GM20000 (cell line): ENCODE measurements at regions not wholly inside any gene's neighbourhood (a gene's known extent, or its start where the extent isn't known, plus 50 kb on each side); places are given as distances from the start of the nearest gene placed in this dataset.

Source experiments
- DNase-seq: peaks from one replicate; pipeline ENCODE4 v3.0.0; 2012; ENCODE audit warnings: low spot score
- CTCF ChIP-seq: IDR thresholded peaks from 2 replicates; pipeline ENCODE4 v1.5.1; 2012; ENCODE audit warnings: mild to moderate bottlenecking, control low read depth; ENCODE audit errors: extremely low read depth, missing control alignments

- TF ChIP-seq CTCF, result no peak
- DNase-seq, result no peak
These were observed 141.9 kb downstream of the SPRY2 start for GRCh38 chr13:80199067-80199466.

GRCh38 chr13:80196756-80197155, 144.2 kb downstream of the SPRY2 start:
- no peak for TF ChIP-seq CTCF
- DNase-seq, result no peak

GRCh38 chr13:80195649-80196048, 145.3 kb downstream of the SPRY2 start:
- TF ChIP-seq CTCF, result no peak
- no peak for DNase-seq

- no peak for TF ChIP-seq CTCF
- DNase-seq, result no peak
These were observed 150.9 kb downstream of the SPRY2 start for GRCh38 chr13:80189889-80190597.

GRCh38 chr13:80180740-80181355, 160.1 kb downstream of the SPRY2 start:
- DNase-seq, result no peak

DNA sequence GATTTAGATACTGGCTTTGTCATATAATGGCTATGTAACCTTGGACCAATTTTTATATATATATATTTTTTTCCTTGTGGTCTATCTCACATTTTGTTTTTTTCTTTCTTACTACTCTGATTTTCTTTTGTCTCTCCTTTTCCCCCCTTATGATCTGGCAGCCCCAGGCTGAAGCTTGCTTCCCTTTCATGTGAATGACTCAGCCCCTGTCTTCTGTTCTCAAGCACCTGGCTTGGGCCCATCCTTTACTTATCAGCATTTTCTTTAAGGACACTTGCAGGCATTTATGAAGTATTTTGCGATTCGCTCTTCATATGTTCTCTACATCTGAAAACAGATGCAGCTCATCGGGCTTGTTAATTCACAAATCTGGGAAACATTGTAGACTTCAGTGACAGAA, 163.6 kb downstream of the SPRY2 start:
- TF ChIP-seq CTCF, result no peak
- no peak for DNase-seq

More at GRCh38 chr13:80180740-80181355, 160.1 kb downstream of the SPRY2 start:
- no peak for TF ChIP-seq CTCF

GRCh38 chr13:80173224-80173623, 167.7 kb downstream of the SPRY2 start:
- TF ChIP-seq CTCF, result no peak
- no peak for DNase-seq
